ENCODE measurements at regions not wholly inside any gene's neighbourhood (a gene's known extent, or its start where the extent isn't known, plus 50 kb on each side); places are given as distances from the start of the nearest gene placed in this dataset.

- no peak for DNase-seq
- no peaks in the 10 kb centered on the region for H3K27me3 Mint-ChIP-seq
- no peaks in the 10 kb centered on the region for H3K4me1 Mint-ChIP-seq
- H3K4me3 Mint-ChIP-seq = no peak overlapping the region
- no peak overlapping the region for H3K27ac Mint-ChIP-seq
- no peaks in the 10 kb centered on the region for H3K9me3 Mint-ChIP-seq
- no peaks in the 10 kb centered on the region for H3K36me3 Mint-ChIP-seq
Measured at GRCh38 chr4:56084851-56085250, 136.1 kb downstream of the CEP135 start.

Measured in activated naive CD8-positive, alpha-beta T cell treated with anti-CD3 and anti-CD28 coated beads for 36 hours (primary cell).